Liver (tissue), 8 donors: ENCODE measurements at regions not wholly inside any gene's neighbourhood (a gene's known extent, or its start where the extent isn't known, plus 50 kb on each side); places are given as distances from the start of the nearest gene placed in this dataset.

Experiments used
- DNase-seq: peaks from one replicate; pipeline ENCODE4 v3.0.0-alpha.2; 2017; ENCODE audit warnings: low spot score
- H3K27ac ChIP-seq, 2 donors: one replicate each; pipeline ENCODE4 v1.7.0; 2013; ENCODE audit warnings: inconsistent platforms in 2 of 2, low read length in 2 of 2, control low read depth in 1 of 2, low read depth in 1 of 2, mild to moderate bottlenecking in 1 of 2
- H3K27me3 ChIP-seq, 4 donors: one replicate each; pipeline versions ENCODE4 v1.6.1 to v1.7.0; 2013; ENCODE audit warnings: low read length in 3 of 4, inconsistent platforms in 1 of 4, mild to moderate bottlenecking in 1 of 4, moderate library complexity in 1 of 4; ENCODE audit not compliant: control insufficient read depth in 4 of 4, insufficient read depth in 4 of 4
- H3K36me3 ChIP-seq, 4 donors: one replicate each; pipeline versions ENCODE4 v1.6.1 to v1.7.0; 2013; ENCODE audit warnings: low read length in 3 of 4, mild to moderate bottlenecking in 3 of 4, low read depth in 1 of 4, moderate library complexity in 1 of 4; ENCODE audit not compliant: control insufficient read depth in 4 of 4, insufficient read depth in 3 of 4
- H3K4me1 ChIP-seq, 4 donors: one replicate each; pipeline versions ENCODE4 v1.6.1 to v1.7.0; 2013; ENCODE audit warnings: low read length in 3 of 4, mild to moderate bottlenecking in 3 of 4, moderate library complexity in 1 of 4; ENCODE audit not compliant: control insufficient read depth in 4 of 4, insufficient read depth in 4 of 4
- H3K4me3 ChIP-seq, 3 donors: one replicate each; pipeline versions ENCODE4 v1.6.1 to v1.7.0; 2013; ENCODE audit warnings: low read length in 3 of 3, control low read depth in 1 of 3, low read depth in 1 of 3, mild to moderate bottlenecking in 1 of 3
- H3K9ac ChIP-seq, 2 donors: one replicate each; pipeline ENCODE4 v1.7.0; 2013; ENCODE audit warnings: low read length in 2 of 2, mild to moderate bottlenecking in 2 of 2, moderate library complexity in 2 of 2, control low read depth in 1 of 2, low read depth in 1 of 2
- H3K9me3 ChIP-seq, 4 donors: one replicate each; pipeline versions ENCODE4 v1.6.1 to v1.7.0; 2013; ENCODE audit warnings: low read length in 3 of 4; ENCODE audit not compliant: control insufficient read depth in 4 of 4
- EGR1 ChIP-seq, 2 donors: IDR thresholded peaks; 2 replicates each; pipeline ENCODE4 v1.6.1; 2016 to 2018; ENCODE audit warnings: antibody characterized with exemption in 2 of 2, low read depth in 2 of 2
- FOXA1 ChIP-seq: IDR thresholded peaks from 2 replicates; pipeline ENCODE4 v1.6.1; 2016; ENCODE audit warnings: antibody characterized with exemption
- FOXA2 ChIP-seq: IDR thresholded peaks from 2 replicates; pipeline ENCODE4 v1.6.1; 2016; ENCODE audit warnings: antibody characterized with exemption
- GABPA ChIP-seq, 2 donors: IDR thresholded peaks in 1 of 2; conservative IDR thresholded peaks in 1 of 2; 2 replicates each; pipeline ENCODE4 v1.6.1; 2016; ENCODE audit warnings: antibody characterized with exemption in 2 of 2, mild to moderate bottlenecking in 1 of 2, moderate library complexity in 1 of 2
- HNF4A ChIP-seq, 2 donors: conservative IDR thresholded peaks; 2 replicates each; pipeline ENCODE4 v1.6.1; 2016; ENCODE audit warnings: antibody characterized with exemption in 2 of 2, mild to moderate bottlenecking in 2 of 2
- HNF4G ChIP-seq: IDR thresholded peaks from 2 replicates; pipeline ENCODE4 v1.6.1; 2016; ENCODE audit warnings: antibody characterized with exemption
- JUND ChIP-seq, 2 donors: IDR thresholded peaks; 2 replicates each; pipeline ENCODE4 v1.6.1; 2016; ENCODE audit warnings: antibody characterized with exemption in 2 of 2
- RAD21 ChIP-seq, 2 donors: IDR thresholded peaks; 2 replicates each; pipeline ENCODE4 v1.6.1; 2016; ENCODE audit warnings: antibody characterized with exemption in 2 of 2, mild to moderate bottlenecking in 2 of 2
- RXRA ChIP-seq, 2 donors: IDR thresholded peaks; 2 replicates each; pipeline ENCODE4 v1.6.1; 2017 to 2018; ENCODE audit warnings: antibody characterized with exemption in 2 of 2, mild to moderate bottlenecking in 1 of 2
- SP1 ChIP-seq: IDR thresholded peaks from 2 replicates; pipeline ENCODE4 v1.6.1; 2018; ENCODE audit warnings: antibody characterized with exemption, mild to moderate bottlenecking
- TAF1 ChIP-seq: conservative IDR thresholded peaks from 2 replicates; pipeline ENCODE4 v1.6.1; 2016; ENCODE audit warnings: antibody characterized with exemption, mild to moderate bottlenecking
- YY1 ChIP-seq: IDR thresholded peaks from 2 replicates; pipeline ENCODE4 v1.6.1; 2016; ENCODE audit warnings: antibody characterized with exemption, mild to moderate bottlenecking
- WGBS: extraction: QIAGEN DNeasy Blood & Tissue Kit; methylation state at CpG from one replicate; pipeline ENCODE4 v1.1.7; 2013; 5-methylcytosine and 5-hydroxymethylcytosine counted together
- TF ChIP-seq, protein P1 (sequence below): IDR thresholded peaks from 2 replicates; pipeline ENCODE4 v1.6.1; 2016; ENCODE audit warnings: antibody characterized with exemption
- TF ChIP-seq, protein P2 (sequence below): IDR thresholded peaks from 2 replicates; pipeline ENCODE4 v1.6.1; 2016; ENCODE audit warnings: antibody characterized with exemption
- TF ChIP-seq, protein P3 (sequence below): IDR thresholded peaks from 2 replicates; pipeline ENCODE4 v1.6.1; 2016; ENCODE audit warnings: antibody characterized with exemption, mild to moderate bottlenecking
- TF ChIP-seq, protein P4 (sequence below): fragments of 150-350 bp; IDR thresholded peaks from 2 replicates; pipeline ENCODE4 v1.5.1; 2017; ENCODE audit warnings: improper control_type of control experiment, low read depth, low read length; ENCODE audit not compliant: missing input control
- TF ChIP-seq, protein P5 (sequence below): IDR thresholded peaks from 2 replicates; pipeline ENCODE4 v1.6.1; 2016; ENCODE audit warnings: antibody characterized with exemption
- donor health status: healthy.
- donor health status: healthy.
- donor health status: healthy.
- donor health status: healthy.
- donor health status: healthy.

DNA sequence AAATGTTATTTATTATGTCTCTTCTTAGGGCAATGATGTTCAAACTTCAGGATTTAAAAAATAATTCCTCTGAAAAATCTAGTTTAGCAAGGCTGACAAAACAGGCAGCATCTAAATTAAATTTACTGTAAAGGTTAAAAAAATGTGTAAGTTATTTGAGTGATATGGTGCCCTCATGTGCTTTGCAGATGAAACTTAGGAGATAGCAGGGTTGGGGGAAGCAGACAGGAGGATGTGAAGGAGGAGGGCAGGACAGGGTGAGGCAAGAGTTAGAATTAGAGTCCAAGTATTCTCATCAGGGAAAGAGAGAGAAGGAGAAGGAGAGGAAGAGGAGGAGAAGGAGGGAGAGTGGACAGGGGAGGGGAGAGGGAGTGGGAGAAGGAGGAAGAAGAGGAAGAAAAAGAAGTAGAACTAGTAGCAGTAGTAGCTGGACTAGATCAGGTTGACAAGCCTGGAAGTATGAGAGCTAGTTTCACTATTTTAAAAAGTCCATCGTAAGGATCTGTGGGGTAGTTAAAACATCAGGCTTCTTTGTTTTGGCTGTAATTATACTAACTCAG, 141.2 kb upstream of the SESN3 start:
- Histone ChIP-seq H3K36me3 (no peaks in the 10 kb centered on the region), H3K9me3 (no peaks in the 10 kb centered on the region), H3K27me3 (no peaks in the 10 kb centered on the region), H3K4me1 (no peaks in the 10 kb centered on the region), H3K27ac (no peak overlapping the region), H3K9ac (no peak overlapping the region), H3K4me3 (no peak overlapping the region)
- no peak for DNase-seq
- TF ChIP-seq HNF4A (conservative IDR thresholded peaks at IDR 0.05), result no peak
- TF ChIP-seq, protein P1, sequence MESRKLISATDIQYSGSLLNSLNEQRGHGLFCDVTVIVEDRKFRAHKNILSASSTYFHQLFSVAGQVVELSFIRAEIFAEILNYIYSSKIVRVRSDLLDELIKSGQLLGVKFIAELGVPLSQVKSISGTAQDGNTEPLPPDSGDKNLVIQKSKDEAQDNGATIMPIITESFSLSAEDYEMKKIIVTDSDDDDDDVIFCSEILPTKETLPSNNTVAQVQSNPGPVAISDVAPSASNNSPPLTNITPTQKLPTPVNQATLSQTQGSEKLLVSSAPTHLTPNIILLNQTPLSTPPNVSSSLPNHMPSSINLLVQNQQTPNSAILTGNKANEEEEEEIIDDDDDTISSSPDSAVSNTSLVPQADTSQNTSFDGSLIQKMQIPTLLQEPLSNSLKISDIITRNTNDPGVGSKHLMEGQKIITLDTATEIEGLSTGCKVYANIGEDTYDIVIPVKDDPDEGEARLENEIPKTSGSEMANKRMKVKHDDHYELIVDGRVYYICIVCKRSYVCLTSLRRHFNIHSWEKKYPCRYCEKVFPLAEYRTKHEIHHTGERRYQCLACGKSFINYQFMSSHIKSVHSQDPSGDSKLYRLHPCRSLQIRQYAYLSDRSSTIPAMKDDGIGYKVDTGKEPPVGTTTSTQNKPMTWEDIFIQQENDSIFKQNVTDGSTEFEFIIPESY, result no peak
- TF ChIP-seq GABPA (IDR thresholded peaks at IDR 0.05 in 1 of 2, conservative IDR thresholded peaks at IDR 0.05 in 1 of 2), result no peak
- no peak for TF ChIP-seq FOXA1
- TF ChIP-seq TAF1, result no peak
- no peak for TF ChIP-seq RXRA (IDR thresholded peaks at IDR 0.05)
- TF ChIP-seq EGR1 (IDR thresholded peaks at IDR 0.05; ENCODE audit: low read depth in 2 of 2), result no peak
- no peak for TF ChIP-seq SP1
- TF ChIP-seq RAD21 (IDR thresholded peaks at IDR 0.05), result no peak
- TF ChIP-seq FOXA2, result no peak
- TF ChIP-seq, protein P2, sequence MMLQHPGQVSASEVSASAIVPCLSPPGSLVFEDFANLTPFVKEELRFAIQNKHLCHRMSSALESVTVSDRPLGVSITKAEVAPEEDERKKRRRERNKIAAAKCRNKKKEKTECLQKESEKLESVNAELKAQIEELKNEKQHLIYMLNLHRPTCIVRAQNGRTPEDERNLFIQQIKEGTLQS, result no peak
- TF ChIP-seq YY1, result no peak
- TF ChIP-seq, protein P3, sequence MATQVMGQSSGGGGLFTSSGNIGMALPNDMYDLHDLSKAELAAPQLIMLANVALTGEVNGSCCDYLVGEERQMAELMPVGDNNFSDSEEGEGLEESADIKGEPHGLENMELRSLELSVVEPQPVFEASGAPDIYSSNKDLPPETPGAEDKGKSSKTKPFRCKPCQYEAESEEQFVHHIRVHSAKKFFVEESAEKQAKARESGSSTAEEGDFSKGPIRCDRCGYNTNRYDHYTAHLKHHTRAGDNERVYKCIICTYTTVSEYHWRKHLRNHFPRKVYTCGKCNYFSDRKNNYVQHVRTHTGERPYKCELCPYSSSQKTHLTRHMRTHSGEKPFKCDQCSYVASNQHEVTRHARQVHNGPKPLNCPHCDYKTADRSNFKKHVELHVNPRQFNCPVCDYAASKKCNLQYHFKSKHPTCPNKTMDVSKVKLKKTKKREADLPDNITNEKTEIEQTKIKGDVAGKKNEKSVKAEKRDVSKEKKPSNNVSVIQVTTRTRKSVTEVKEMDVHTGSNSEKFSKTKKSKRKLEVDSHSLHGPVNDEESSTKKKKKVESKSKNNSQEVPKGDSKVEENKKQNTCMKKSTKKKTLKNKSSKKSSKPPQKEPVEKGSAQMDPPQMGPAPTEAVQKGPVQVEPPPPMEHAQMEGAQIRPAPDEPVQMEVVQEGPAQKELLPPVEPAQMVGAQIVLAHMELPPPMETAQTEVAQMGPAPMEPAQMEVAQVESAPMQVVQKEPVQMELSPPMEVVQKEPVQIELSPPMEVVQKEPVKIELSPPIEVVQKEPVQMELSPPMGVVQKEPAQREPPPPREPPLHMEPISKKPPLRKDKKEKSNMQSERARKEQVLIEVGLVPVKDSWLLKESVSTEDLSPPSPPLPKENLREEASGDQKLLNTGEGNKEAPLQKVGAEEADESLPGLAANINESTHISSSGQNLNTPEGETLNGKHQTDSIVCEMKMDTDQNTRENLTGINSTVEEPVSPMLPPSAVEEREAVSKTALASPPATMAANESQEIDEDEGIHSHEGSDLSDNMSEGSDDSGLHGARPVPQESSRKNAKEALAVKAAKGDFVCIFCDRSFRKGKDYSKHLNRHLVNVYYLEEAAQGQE, result no peak
- TF ChIP-seq, protein P4, sequence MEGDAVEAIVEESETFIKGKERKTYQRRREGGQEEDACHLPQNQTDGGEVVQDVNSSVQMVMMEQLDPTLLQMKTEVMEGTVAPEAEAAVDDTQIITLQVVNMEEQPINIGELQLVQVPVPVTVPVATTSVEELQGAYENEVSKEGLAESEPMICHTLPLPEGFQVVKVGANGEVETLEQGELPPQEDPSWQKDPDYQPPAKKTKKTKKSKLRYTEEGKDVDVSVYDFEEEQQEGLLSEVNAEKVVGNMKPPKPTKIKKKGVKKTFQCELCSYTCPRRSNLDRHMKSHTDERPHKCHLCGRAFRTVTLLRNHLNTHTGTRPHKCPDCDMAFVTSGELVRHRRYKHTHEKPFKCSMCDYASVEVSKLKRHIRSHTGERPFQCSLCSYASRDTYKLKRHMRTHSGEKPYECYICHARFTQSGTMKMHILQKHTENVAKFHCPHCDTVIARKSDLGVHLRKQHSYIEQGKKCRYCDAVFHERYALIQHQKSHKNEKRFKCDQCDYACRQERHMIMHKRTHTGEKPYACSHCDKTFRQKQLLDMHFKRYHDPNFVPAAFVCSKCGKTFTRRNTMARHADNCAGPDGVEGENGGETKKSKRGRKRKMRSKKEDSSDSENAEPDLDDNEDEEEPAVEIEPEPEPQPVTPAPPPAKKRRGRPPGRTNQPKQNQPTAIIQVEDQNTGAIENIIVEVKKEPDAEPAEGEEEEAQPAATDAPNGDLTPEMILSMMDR, result no peak
- TF ChIP-seq HNF4G, result no peak
- TF ChIP-seq, protein P5, sequence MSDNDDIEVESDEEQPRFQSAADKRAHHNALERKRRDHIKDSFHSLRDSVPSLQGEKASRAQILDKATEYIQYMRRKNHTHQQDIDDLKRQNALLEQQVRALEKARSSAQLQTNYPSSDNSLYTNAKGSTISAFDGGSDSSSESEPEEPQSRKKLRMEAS, result no peak
- TF ChIP-seq JUND (IDR thresholded peaks at IDR 0.05), result no peak
- WGBS, result 96% methylated on average over 1 of the region's 1 CpG
